Endodermal cell (in vitro differentiated cells): ENCODE measurements at regions not wholly inside any gene's neighbourhood (a gene's known extent, or its start where the extent isn't known, plus 50 kb on each side); places are given as distances from the start of the nearest gene placed in this dataset.
"Not testable (repeated sequence)": the region's sequence is repeated elsewhere in the genome, so short reads cannot be mapped to it uniquely, and the experiment has no call there.

ENCODE experiments used
- DNase-seq: peaks from one replicate; pipeline ENCODE4 v3.0.0-alpha.2; 2017
- H3K27ac ChIP-seq: 2 replicates; pipeline ENCODE4 v1.5.1; 2013; ENCODE audit warnings: mild to moderate bottlenecking, low read depth, low read length, moderate library complexity
- H3K27me3 ChIP-seq: 2 replicates; pipeline ENCODE4 v1.6.1; 2013; ENCODE audit warnings: mild to moderate bottlenecking, low read length, moderate library complexity; ENCODE audit not compliant: insufficient read depth, control insufficient read depth, poor library complexity, severe bottlenecking
- H3K36me3 ChIP-seq: 2 replicates; pipeline ENCODE4 v1.7.0; 2013; ENCODE audit warnings: mild to moderate bottlenecking, low read length, moderate library complexity; ENCODE audit not compliant: control insufficient read depth, insufficient read depth
- H3K4me1 ChIP-seq: one replicate; pipeline ENCODE4 v1.7.0; 2013; ENCODE audit warnings: low read length; ENCODE audit not compliant: control insufficient read depth, insufficient read depth
- H3K4me3 ChIP-seq: 2 replicates; pipeline ENCODE4 v1.5.1; 2013; ENCODE audit warnings: mild to moderate bottlenecking, low read length, moderate library complexity
- H3K9ac ChIP-seq: 2 replicates; pipeline ENCODE4 v1.6.1; 2013; ENCODE audit warnings: mild to moderate bottlenecking, low read length, moderate library complexity; ENCODE audit not compliant: poor library complexity, severe bottlenecking; ENCODE audit errors: extremely low read depth
- H3K9me3 ChIP-seq: 2 replicates; pipeline ENCODE4 v1.6.1; 2013; ENCODE audit warnings: mild to moderate bottlenecking, low read length, moderate library complexity; ENCODE audit not compliant: control insufficient read depth
- H3K27ac Mint-ChIP-seq: 2 replicates; pipeline ENCODE4 v1.8.0; 2020; ENCODE audit warnings: mixed read lengths
- H3K27me3 Mint-ChIP-seq: 2 replicates; pipeline ENCODE4 v1.8.0; 2021; ENCODE audit warnings: mild to moderate bottlenecking, mixed read lengths; ENCODE audit not compliant: insufficient read depth
- H3K36me3 Mint-ChIP-seq: 2 replicates; pipeline ENCODE4 v1.8.0; 2020; ENCODE audit warnings: low read depth, mixed read lengths
- H3K4me1 Mint-ChIP-seq: 2 replicates; pipeline ENCODE4 v1.8.0; 2020; ENCODE audit warnings: mixed read lengths
- H3K4me3 Mint-ChIP-seq: 2 replicates; pipeline ENCODE4 v1.8.0; 2020; ENCODE audit warnings: mild to moderate bottlenecking, moderate library complexity, mixed read lengths
- H3K9me3 Mint-ChIP-seq: 2 replicates; pipeline ENCODE4 v1.8.0; 2020; ENCODE audit warnings: mild to moderate bottlenecking, mixed read lengths
- WGBS, 2 experiments: methylation state at CpG; one replicate each; pipeline versions ENCODE4 v1.1.5 to v1.1.7; 2013; ENCODE audit warnings: missing lambda C conversion rate in 2 of 2, mixed read lengths in 1 of 2; ENCODE audit not compliant: insufficient coverage in 1 of 2, insufficient read length in 1 of 2; 5-methylcytosine and 5-hydroxymethylcytosine counted together
- TF ChIP-seq, protein P1 (sequence below): fragments of 200-600 bp; sonication (generic); conservative IDR thresholded peaks from 2 replicates; pipeline ENCODE4 v1.5.0; 2021; ENCODE audit warnings: antibody characterized with exemption, mild to moderate bottlenecking

DNA sequence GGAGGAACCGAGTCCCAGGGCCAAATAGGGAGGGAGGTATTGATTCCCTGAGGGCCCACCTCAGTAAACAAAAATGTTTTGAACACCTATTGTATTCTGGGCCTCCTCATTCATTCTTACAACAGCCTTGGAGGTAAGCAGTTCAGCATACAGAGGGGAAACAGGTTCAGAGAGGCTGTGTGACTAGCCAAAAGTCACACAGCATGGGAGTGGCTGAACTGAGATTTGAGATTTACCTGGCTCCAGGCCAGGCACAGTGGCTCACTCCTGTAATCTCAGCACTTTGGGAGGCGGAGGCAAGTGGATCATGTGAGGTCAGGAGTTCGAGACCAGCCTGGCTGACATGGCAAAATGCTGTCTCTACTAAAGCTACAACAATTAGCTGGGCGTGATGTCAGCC is 107.2 kb downstream of the TMEM130 start:
- no peaks in the 10 kb centered on the region for H3K4me1 Mint-ChIP-seq
- H3K9me3 Mint-ChIP-seq = no peaks in the 10 kb centered on the region
- no peaks in the 10 kb centered on the region for H3K27me3 Mint-ChIP-seq
- Histone ChIP-seq H3K4me1 (no peaks in the 10 kb centered on the region), H3K9me3 (no peaks in the 10 kb centered on the region), H3K36me3 (no peaks in the 10 kb centered on the region), H3K27ac (no peak overlapping the region), H3K27me3 (no peaks in the 10 kb centered on the region), H3K9ac (no peak overlapping the region), H3K4me3 (no peak overlapping the region)
- H3K4me3 Mint-ChIP-seq = no peak overlapping the region
- H3K27ac Mint-ChIP-seq = no peak overlapping the region
- TF ChIP-seq, protein P1, sequence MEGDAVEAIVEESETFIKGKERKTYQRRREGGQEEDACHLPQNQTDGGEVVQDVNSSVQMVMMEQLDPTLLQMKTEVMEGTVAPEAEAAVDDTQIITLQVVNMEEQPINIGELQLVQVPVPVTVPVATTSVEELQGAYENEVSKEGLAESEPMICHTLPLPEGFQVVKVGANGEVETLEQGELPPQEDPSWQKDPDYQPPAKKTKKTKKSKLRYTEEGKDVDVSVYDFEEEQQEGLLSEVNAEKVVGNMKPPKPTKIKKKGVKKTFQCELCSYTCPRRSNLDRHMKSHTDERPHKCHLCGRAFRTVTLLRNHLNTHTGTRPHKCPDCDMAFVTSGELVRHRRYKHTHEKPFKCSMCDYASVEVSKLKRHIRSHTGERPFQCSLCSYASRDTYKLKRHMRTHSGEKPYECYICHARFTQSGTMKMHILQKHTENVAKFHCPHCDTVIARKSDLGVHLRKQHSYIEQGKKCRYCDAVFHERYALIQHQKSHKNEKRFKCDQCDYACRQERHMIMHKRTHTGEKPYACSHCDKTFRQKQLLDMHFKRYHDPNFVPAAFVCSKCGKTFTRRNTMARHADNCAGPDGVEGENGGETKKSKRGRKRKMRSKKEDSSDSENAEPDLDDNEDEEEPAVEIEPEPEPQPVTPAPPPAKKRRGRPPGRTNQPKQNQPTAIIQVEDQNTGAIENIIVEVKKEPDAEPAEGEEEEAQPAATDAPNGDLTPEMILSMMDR = no peak
- 72 to 81% methylated on average over 3 to 4 of the region's 4 CpGs for WGBS, 2 experiments
- DNase-seq = no peak
- no peaks in the 10 kb centered on the region for H3K36me3 Mint-ChIP-seq

DNA sequence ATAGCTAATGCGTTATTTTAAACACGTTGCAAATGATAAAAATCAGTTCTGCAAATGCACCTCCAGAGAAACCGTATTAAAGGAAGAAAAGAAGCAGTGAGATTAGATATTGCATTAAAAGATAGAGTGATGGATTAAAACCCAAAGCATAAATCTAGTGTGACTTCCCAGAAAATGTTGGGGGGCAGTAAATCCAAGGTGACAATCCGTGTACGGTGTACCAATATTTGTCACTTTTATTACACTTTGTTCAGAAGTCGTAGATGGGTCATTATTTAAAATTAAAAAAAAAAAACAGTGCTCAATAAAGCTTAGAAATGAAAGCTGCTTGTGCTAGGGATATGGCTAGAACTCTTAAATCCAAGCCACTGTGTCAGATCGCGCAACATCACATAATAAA is 106.4 kb downstream of the TMEM130 start:
- Mint-ChIP-seq H3K4me3 (no peak overlapping the region), H3K27me3 (no peaks in the 10 kb centered on the region), H3K36me3 (no peaks in the 10 kb centered on the region), H3K9me3 (no peaks in the 10 kb centered on the region), H3K27ac (no peak overlapping the region), H3K4me1 (no peaks in the 10 kb centered on the region)
- Histone ChIP-seq H3K9ac (no peak overlapping the region), H3K9me3 (no peaks in the 10 kb centered on the region), H3K36me3 (no peaks in the 10 kb centered on the region), H3K4me1 (no peaks in the 10 kb centered on the region), H3K27me3 (no peaks in the 10 kb centered on the region), H3K27ac (no peak overlapping the region), H3K4me3 (no peak overlapping the region)
- WGBS, 2 experiments = 96 to 97% methylated on average over 5 to 8 of the region's 8 CpGs
- DNase-seq = no peak
- TF ChIP-seq, protein P1 = no peak

DNA sequence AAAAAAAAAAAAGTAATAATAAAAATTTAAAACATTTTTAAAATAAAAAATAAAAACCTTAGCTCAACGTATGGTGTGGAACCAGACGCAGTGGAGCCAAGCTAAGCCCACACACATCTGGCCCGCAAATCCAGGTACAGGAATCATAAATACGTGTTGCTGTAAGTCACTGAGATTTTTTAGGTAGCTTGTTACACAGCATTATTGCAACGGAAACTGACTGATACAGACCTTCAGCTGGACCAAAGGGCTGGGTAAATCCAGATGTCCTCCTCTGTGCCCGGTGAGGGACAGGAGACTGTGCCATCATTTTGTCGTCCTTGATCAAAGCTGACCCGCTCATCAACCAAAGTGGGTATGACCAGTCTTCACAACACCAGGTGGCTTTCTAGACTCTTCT is 104.9 kb downstream of the TMEM130 start:
- Mint-ChIP-seq H3K36me3 (no peaks in the 10 kb centered on the region), H3K4me1 (no peaks in the 10 kb centered on the region), H3K9me3 (no peaks in the 10 kb centered on the region), H3K27me3 (no peaks in the 10 kb centered on the region), H3K4me3 (no peak overlapping the region), H3K27ac (no peak overlapping the region)
- Histone ChIP-seq H3K27me3 (no peaks in the 10 kb centered on the region), H3K4me1 (no peaks in the 10 kb centered on the region), H3K27ac (no peak overlapping the region), H3K9me3 (no peaks in the 10 kb centered on the region), H3K9ac (no peak overlapping the region), H3K36me3 (no peaks in the 10 kb centered on the region), H3K4me3 (no peak overlapping the region)
- no peak for DNase-seq
- WGBS, 2 experiments = 80% methylated on average over 7 to 8 of the region's 8 CpGs
- TF ChIP-seq, protein P1 = no peak

DNA sequence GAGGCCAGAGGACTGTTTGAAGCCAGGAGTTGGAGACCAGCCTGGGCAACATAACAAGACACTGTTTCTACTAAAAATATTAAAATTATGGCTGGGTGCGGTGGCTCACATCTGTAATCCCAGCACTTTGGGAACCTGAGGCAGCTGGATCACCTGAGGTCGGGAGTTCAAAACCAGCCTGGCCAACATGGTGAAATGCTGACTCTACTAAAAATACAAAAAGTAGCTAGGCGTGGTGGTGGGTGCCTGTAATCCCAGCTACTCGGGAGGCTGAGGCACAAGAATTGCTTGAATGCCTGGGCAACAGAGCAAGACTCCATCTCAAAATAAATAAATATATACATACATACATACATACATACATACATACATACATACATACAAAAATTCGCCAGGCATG is 99.7 kb downstream of the TMEM130 start:
- H3K4me1 Mint-ChIP-seq, H3K4me1 ChIP-seq, H3K4me3 ChIP-seq, H3K9me3 ChIP-seq, H3K9ac ChIP-seq, H3K36me3 Mint-ChIP-seq, H3K36me3 ChIP-seq, H3K27ac Mint-ChIP-seq, DNase-seq, H3K9me3 Mint-ChIP-seq, H3K4me3 Mint-ChIP-seq, H3K27ac ChIP-seq: not testable (repeated sequence)
- peaks cover 15% of the 10 kb centered on the region for H3K27me3 ChIP-seq
- 89 to 92% methylated on average over 5 of the region's 5 CpGs for WGBS, 2 experiments
- H3K27me3 Mint-ChIP-seq = peaks cover 16% of the 10 kb centered on the region
